HG02763 (cell line): ENCODE measurements at regions not wholly inside any gene's neighbourhood (a gene's known extent, or its start where the extent isn't known, plus 50 kb on each side); places are given as distances from the start of the nearest gene placed in this dataset.
"Not testable (repeated sequence)": the region's sequence is repeated elsewhere in the genome, so short reads cannot be mapped to it uniquely, and the experiment has no call there.

Experiments
- ATAC-seq: cut with Tn5 transposase; IDR thresholded peaks from one replicate; pipeline ENCODE4 v1.9.1; 2021; ENCODE audit warnings: mild to moderate bottlenecking, moderate library complexity; ENCODE audit not compliant: unreplicated experiment

GRCh38 chrX:15127010-15127409 is 142.9 kb downstream of the ASB9 start:
- ATAC-seq = no peak

GRCh38 chrX:15116900-15117299 is 153.0 kb downstream of the ASB9 start:
- no peak for ATAC-seq

DNA sequence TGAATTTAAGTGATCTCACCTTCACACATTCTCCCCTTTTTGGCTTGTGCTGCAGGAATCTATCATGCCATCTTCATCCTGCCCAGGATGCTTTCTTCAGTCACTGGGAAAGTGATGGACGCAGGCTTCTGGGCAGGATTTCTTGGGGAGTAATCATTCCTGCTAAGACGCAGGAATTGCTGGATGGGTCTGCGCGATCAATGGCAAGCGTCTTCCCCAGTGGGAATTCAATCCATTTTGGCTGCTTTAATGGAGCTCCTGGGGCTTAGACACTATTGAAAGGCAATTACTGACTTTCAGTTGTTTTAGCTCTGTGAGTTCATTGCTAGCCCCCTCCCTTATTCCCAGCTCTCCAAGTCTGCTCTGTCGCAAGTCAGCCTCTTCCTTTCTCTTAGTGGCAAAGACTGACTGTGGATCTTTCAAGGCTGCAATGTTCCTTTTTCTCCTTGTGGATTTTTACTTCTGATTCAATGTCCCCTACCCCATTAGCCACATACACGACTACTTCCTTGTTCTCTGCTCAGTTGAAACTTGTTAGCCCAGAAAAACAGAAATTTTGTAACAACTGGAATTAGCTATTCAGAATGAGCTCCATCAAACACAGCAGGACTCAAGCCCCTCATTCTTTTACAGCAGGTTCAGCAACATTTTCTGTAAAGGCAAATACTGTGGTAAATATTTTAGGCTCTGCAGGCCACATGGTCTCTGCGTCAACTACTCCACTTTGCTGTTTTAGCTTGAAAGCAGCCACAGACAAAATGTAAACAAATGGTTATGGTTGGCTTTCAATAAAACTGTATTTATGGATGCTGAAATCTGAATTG is 154.9 kb downstream of the ASB9 start:
- no peak for ATAC-seq

- ATAC-seq = no peak
Observed at GRCh38 chrX:15107367-15107988, 162.4 kb downstream of the ASB9 start.

- ATAC-seq = no peak
Observed at GRCh38 chrX:15098505-15098904, 171.4 kb downstream of the ASB9 start.

DNA sequence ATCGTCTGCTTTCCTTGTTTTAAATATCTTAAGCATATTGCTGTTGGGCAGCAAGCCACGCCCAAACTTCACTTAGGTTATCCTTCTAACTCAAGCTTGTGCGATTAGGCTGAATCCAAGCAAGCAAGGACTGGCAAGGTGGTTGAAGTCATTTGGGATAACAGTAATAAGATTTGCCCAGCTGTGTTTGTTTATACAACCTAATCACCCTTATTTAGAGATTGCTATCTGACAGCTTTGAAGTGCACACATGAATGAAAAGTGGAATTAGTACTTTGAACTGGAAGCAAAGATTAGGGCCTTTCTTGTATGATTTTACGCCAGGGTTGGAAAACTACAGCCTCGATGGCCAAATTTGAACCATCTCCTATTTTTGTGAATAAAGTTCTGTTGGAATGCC is 182.1 kb downstream of the ASB9 start:
- ATAC-seq = no peak

DNA sequence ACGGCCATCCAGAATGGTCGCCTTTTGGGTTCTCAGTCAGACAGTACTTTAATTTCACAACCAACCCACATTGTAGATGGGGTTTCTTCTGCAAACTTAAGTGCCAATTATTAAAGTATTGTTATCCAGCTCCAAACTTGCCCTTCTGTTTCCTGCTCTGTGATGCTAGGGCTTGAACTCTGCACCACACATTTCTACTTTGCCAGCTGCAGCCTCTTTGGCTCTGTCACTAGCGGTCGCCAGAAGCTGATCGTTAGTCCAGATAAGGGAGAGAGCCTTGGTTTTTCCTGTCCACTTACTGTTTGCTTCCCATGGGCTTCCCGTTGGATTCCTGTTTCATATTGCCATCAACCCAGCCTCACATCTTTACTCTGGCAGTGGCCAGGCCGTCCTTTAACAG is 196.6 kb downstream of the ASB9 start:
- ATAC-seq = no peak

DNA sequence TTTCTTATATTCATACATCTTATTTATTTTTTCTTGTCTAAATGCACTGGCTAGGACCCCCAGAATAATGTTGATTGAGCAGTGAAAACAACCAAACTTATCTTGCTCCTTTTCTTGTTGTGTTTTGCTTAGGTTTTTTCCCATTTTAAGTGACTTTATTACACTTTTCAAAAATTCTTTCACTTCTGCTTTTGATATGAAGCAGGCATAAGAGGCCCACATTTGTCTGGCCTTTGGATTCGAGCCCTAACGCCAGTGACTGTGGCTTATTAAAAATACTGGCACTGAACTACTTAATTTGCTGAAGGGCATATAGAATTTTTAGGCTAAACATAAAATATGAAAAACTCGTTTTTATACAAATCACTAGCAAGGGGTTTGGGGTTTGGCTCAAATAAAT is 197.0 kb downstream of the ASB9 start:
- no peak for ATAC-seq

GRCh38 chrX:15072259-15072658 is 197.6 kb downstream of the ASB9 start:
- no peak for ATAC-seq

DNA sequence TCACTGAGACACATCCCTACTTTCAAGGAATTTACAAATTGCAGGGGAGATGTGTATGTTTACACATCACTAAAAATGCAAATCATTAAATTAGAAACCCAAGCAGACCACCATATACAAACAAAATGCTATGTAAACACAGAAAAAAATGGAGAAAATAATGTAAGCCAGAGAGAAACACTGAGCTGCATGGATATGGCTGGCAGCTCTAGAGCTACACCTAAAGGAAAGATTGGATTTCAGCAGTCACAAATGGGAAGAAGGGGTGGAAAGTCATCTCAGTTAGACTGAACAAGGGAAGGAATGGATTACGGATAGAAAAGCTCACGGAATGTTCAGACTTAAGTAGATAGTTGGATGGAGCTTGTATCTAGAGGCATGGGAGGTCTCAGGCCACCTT is 186.3 kb downstream of the MOSPD2 start:
- no peak for ATAC-seq

GRCh38 chrX:15056044-15056443 is 182.8 kb downstream of the MOSPD2 start:
- no peak for ATAC-seq

DNA sequence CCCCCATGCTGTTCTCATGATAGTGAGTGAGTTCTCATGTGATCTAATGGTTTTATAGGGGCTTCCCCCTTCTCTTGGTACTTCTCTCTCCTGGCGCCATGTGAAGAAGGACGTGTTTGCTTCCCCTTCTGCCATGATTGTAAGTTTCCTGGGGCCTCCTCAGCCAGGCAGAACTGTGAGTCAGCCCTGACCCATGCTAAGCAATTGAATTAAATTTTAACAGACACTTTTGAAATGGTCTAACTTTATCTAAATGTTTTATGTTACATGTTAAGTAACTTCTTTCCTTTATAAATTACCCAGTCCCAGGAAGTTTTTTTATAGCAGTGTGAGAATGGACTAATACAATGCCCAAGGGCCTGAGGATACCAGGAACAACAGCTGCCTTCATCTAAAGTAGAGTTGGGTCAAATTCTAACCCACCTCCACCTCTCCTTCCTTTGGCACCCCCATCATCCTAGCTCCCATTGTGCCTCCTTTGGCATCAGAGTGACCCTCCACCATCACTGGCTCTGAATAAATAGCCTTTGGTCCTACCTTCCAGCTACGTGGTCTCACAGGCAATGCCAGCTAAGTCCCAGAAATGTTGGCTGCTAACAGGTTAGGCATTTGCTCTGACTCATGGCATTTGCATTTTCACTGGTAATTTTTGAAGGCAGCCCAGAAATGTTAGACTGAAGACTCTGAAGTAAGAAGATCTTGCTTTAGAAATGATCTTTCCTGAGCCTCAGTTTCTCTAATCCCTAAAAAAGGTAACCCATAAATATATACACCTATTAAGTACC is 182.1 kb downstream of the MOSPD2 start:
- no peak for ATAC-seq

DNA sequence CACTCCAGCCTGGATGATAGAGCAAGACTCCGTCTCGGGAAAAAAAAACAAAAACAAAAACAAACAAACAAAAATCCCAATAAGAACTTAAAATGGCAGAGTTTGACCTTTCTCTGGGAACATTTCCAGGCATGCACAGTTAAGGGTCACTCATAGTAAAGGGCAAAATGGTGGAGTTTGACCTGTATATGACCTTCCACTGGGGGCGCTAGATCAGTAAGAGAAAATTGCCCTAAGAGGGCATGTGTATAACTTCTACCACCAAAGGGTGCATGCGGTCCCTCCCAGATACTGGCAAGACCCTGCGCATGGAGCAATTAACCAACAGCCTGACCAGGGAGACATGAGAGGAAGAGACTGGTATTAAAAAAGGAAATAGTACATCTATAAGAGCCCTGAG is 177.2 kb downstream of the MOSPD2 start:
- ATAC-seq = no peak

DNA sequence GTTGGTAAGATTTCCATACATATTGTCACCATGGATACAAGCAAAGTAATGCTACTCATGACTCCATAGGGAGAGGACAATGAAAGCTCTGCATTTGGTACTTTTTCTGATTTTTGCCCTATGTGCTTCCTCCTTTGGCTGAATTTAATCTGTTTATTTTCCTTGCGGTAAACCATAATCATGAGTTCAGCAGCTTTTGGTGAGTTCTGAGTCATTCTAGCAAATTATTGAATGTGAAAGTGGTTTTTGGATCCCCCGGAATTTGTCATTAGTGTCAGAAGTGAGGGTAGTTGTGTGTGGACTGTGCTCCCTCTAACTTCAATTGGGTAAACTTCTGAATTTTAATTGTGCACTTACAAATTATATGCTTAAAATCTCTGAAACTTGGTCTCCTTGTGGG is 170.3 kb downstream of the MOSPD2 start:
- no peak for ATAC-seq

GRCh38 chrX:15033917-15034316 is 160.7 kb downstream of the MOSPD2 start:
- no peak for ATAC-seq

DNA sequence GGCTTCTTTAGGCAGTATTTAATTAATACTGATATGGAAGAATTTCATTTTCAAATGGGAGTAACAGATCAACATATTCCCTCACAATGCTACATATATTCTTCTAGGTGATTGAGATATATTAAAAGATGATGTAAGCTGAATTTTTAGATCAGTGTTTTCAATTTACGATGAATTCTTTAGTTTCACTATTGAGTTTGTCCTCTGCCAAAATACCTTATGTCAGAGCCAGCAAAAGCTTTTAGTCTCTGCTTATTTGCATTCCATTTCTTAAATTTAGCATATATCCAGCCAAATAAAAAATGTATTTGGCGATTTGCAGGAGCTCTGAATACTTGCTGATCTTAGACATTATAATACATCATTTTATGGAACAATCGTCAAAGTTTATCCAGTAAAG is 144.3 kb downstream of the MOSPD2 start:
- no peak for ATAC-seq

GRCh38 chrX:15016051-15016450 is 142.8 kb downstream of the MOSPD2 start:
- no peak for ATAC-seq

DNA sequence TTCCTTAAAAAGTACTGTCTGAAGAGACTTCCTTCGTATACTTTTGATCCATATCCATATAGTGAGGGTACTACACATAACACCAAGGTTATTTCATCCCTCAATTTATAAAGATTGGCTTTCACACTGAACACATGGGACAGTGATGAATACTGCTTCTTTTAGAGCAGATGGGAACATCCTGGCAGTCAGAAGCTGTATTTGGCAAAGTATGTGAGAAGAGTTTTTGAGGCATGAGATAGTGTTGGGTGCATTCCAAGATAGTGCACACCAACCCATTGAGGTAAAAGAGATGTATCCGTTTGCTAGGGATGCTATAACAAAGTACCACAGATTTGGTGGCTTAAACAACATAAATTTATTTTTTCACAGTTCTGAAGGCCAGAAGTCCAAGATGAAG is 141.1 kb downstream of the MOSPD2 start:
- ATAC-seq = no peak

- ATAC-seq = no peak
Observed at GRCh38 chrX:15013461-15013860, 140.2 kb downstream of the MOSPD2 start.

DNA sequence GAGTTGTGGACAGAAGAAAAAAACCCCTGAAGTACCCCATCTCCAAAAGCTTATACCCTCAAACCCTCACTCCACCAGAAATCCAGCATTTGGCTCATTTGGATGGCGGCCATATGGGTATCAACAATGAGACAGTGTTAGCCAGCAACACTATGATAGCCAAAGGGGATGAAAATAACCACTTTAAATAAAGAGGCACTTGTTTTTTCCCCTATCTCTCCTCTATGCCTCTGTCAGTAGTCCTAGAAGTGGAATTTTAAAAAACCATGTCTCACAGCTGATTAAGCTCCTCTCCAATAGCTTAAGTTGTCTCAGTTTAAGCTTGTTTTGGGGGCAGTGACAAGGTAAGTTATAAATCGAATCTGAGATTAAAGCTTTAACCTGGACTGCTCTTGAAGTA is 124.0 kb downstream of the MOSPD2 start:
- ATAC-seq = no peak

GRCh38 chrX:14984425-14984824 is 111.2 kb downstream of the MOSPD2 start:
- not testable (repeated sequence) for ATAC-seq
